ENCODE measurements at regions not wholly inside any gene's neighbourhood (a gene's known extent, or its start where the extent isn't known, plus 50 kb on each side); places are given as distances from the start of the nearest gene placed in this dataset.

- no peak overlapping the region for H4K5ac ChIP-seq (ENCODE audit: insufficient read length, low read depth, low read length)
- H3K14ac ChIP-seq (ENCODE audit: insufficient read length): no peak overlapping the region
- peaks cover 0 to 4% (median 0%) of the 10 kb centered on the region in 4 experiments; a peak in 3 of 7 replicates for H3K4me1 ChIP-seq (replicated peaks in 1 of 4; ENCODE audit: control insufficient read depth in 3 of 4, insufficient read depth in 4 of 4, low read length in 3 of 4)
- H2AFZ ChIP-seq (ENCODE audit: low read length): peak overlapping the region; percentile 93; the same call in 1 of the 2 replicates
- H3K9me3 ChIP-seq (ENCODE audit: insufficient read depth in 2 of 2, low read depth in 1 of 2, low read length in 1 of 2): no peaks in the 10 kb centered on the region
- H3K27me3 ChIP-seq (replicated peaks in 1 of 4; ENCODE audit: control insufficient read depth in 3 of 4, extremely low read depth in 1 of 4, insufficient read depth in 3 of 4, low read length in 3 of 4): no peaks in the 10 kb centered on the region
- H3K23me2 ChIP-seq (ENCODE audit: low read depth, low read length): no peaks in the 10 kb centered on the region
- no peak overlapping the region for H2AK5ac ChIP-seq (ENCODE audit: low read depth, low read length)
- H4K91ac ChIP-seq (replicated peaks; ENCODE audit: insufficient read length, low read length): no peak overlapping the region
- H3K36me3 ChIP-seq (ENCODE audit: control insufficient read depth in 2 of 4, insufficient read depth in 4 of 4, low read length in 3 of 4): no peaks in the 10 kb centered on the region
- H3K9ac ChIP-seq (replicated peaks in 1 of 4; ENCODE audit: extremely low read depth in 1 of 4, low read depth in 3 of 4, low read length in 3 of 4): no peak overlapping the region
- H4K20me1 ChIP-seq (replicated peaks in 1 of 2; ENCODE audit: control insufficient read depth in 1 of 2, insufficient read depth in 2 of 2, low read length in 2 of 2): no peaks in the 10 kb centered on the region
- 53% methylated on average over 4 of the region's 4 CpGs; no CpG with 5 or more reads in 1 of the 2 experiments for WGBS, 2 experiments (ENCODE audit: extremely low coverage in 1 of 2, insufficient coverage in 1 of 2, insufficient read length in 1 of 2, insufficient replicate concordance in 2 of 2, low coverage in 1 of 2, low lambda C conversion rate in 2 of 2, missing lambda C conversion rate in 1 of 2)
- H4K8ac ChIP-seq (ENCODE audit: extremely low read depth, insufficient read depth, low read length): no peak overlapping the region
- no peak overlapping the region for H2BK120ac ChIP-seq (replicated peaks; ENCODE audit: low read depth, low read length)
- H3K79me1 ChIP-seq (ENCODE audit: low read depth, low read length): no peaks in the 10 kb centered on the region
- ChIA-PET POLR2A (ENCODE audit: partially characterized antibody) (no interaction called here), CTCF (ENCODE audit: partially characterized antibody) (no interaction called here)
- H3K27ac ChIP-seq (ENCODE audit: low read depth, low read length): no peak overlapping the region
- peak overlapping the region in 1 of 4 experiments; percentile 4; a peak in 1 of 8 replicates for H3K4me3 ChIP-seq (ENCODE audit: extremely low read depth in 1 of 4, insufficient read depth in 2 of 4, low read depth in 3 of 4, low read length in 4 of 4)
- no peak overlapping the region for H2BK15ac ChIP-seq (ENCODE audit: low read length)
- DNase-seq (ENCODE audit: low read depth in 1 of 2, low spot score in 2 of 2): no peak
- no peaks in the 10 kb centered on the region for H3K79me2 ChIP-seq (ENCODE audit: control insufficient read depth in 1 of 2, insufficient read depth in 2 of 2, low read length in 2 of 2)
- H3K18ac ChIP-seq (ENCODE audit: extremely low read depth, low read length): no peak overlapping the region
- H2BK20ac ChIP-seq (ENCODE audit: low read length): no peak overlapping the region
- peak overlapping the region in 1 of 2 experiments; percentile 29; a peak in 1 of 4 replicates for H3K4me2 ChIP-seq (ENCODE audit: insufficient read depth in 1 of 2, low read depth in 2 of 2, low read length in 2 of 2)
- no peak for FAIRE-seq
- no peak overlapping the region for H2BK12ac ChIP-seq (ENCODE audit: low read depth, low read length)
- no peak overlapping the region for H3K4ac ChIP-seq (replicated peaks; ENCODE audit: insufficient read length, low read depth, low read length)
- no peak overlapping the region for H3K23ac ChIP-seq (ENCODE audit: insufficient read length)
- no peak overlapping the region for H3K56ac ChIP-seq (replicated peaks; ENCODE audit: insufficient read length, low read depth, low read length)
- no peak overlapping the region for H2BK5ac ChIP-seq (ENCODE audit: low read depth, low read length)
- TF ChIP-seq SP2 (IDR thresholded peaks at IDR 0.05; ENCODE audit: low read length): no peak
- TF ChIP-seq PHF8 (conservative IDR thresholded peaks at IDR 0.05; ENCODE audit: low read depth, low read length): no peak
- no peak for TF ChIP-seq POLR2A (IDR thresholded peaks at IDR 0.05; ENCODE audit: control extremely low read depth in 1 of 2, low read depth in 2 of 2, low read length in 2 of 2)
- TF ChIP-seq RNF2 (IDR thresholded peaks at IDR 0.05; ENCODE audit: borderline replicate concordance, low read depth, low read length, missing control alignments, poor library complexity, severe bottlenecking): no peak
- no peak for TF ChIP-seq POLR2AphosphoS5 (IDR thresholded peaks at IDR 0.05; ENCODE audit: low read depth, low read length)
- no peak for TF ChIP-seq SIX5 (IDR thresholded peaks at IDR 0.05; ENCODE audit: low read depth, low read length)
- TF ChIP-seq, protein P1, sequence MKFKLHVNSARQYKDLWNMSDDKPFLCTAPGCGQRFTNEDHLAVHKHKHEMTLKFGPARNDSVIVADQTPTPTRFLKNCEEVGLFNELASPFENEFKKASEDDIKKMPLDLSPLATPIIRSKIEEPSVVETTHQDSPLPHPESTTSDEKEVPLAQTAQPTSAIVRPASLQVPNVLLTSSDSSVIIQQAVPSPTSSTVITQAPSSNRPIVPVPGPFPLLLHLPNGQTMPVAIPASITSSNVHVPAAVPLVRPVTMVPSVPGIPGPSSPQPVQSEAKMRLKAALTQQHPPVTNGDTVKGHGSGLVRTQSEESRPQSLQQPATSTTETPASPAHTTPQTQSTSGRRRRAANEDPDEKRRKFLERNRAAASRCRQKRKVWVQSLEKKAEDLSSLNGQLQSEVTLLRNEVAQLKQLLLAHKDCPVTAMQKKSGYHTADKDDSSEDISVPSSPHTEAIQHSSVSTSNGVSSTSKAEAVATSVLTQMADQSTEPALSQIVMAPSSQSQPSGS (IDR thresholded peaks at IDR 0.05; ENCODE audit: low read length): no peak
- no peak for TF ChIP-seq TEAD4 (IDR thresholded peaks at IDR 0.05; ENCODE audit: low read depth, low read length)
- TF ChIP-seq SP1 (IDR thresholded peaks at IDR 0.05; ENCODE audit: low read depth, low read length): no peak
- TF ChIP-seq MAFK (IDR thresholded peaks at IDR 0.05; ENCODE audit: low read depth, low read length): no peak
- no peak for TF ChIP-seq YY1 (IDR thresholded peaks at IDR 0.05; ENCODE audit: low read depth, low read length)
- no peak for TF ChIP-seq TAF1 (IDR thresholded peaks at IDR 0.05; ENCODE audit: low read depth, low read length)
- TF ChIP-seq KDM5A (IDR thresholded peaks at IDR 0.05; ENCODE audit: low read length): no peak
- no peak for TF ChIP-seq KDM4A (IDR thresholded peaks at IDR 0.05; ENCODE audit: low read depth, low read length, severe bottlenecking)
- no peak for TF ChIP-seq HDAC6 (IDR thresholded peaks at IDR 0.05; ENCODE audit: low read depth, low read length)
These were observed 479.1 kb downstream of the OLFM4 start for GRCh38 chr13:53507741-53508140.
